DOHH2 (cell line): ENCODE measurements at regions not wholly inside any gene's neighbourhood (a gene's known extent, or its start where the extent isn't known, plus 50 kb on each side); places are given as distances from the start of the nearest gene placed in this dataset.

Source experiments
- H3F3A ChIP-seq: fragments of 200-600 bp; sonication (generic), shearing (Covaris generic); 2 replicates; pipeline ENCODE4 v1.6.0; 2016; ENCODE audit warnings: antibody characterized with exemption, mild to moderate bottlenecking; ENCODE audit not compliant: control insufficient read depth, insufficient read depth
- H3K27ac ChIP-seq: fragments of 200-600 bp; sonication (generic); 2 replicates; pipeline ENCODE4 v1.5.1; 2014; ENCODE audit warnings: low read depth, mild to moderate bottlenecking, low read length, moderate library complexity
- H3K27me3 ChIP-seq: fragments of 200-600 bp; sonication (generic); 2 replicates; pipeline ENCODE4 v1.6.1; 2014; ENCODE audit warnings: mild to moderate bottlenecking, low read length, mixed read lengths; ENCODE audit not compliant: control insufficient read depth
- H3K36me3 ChIP-seq: fragments of 200-600 bp; sonication (generic); 2 replicates; pipeline ENCODE4 v1.6.1; 2014; ENCODE audit warnings: mild to moderate bottlenecking, low read length, moderate library complexity, mixed read lengths; ENCODE audit not compliant: control insufficient read depth
- H3K4me1 ChIP-seq: fragments of 200-600 bp; sonication (generic); 2 replicates; pipeline ENCODE4 v1.6.1; 2014; ENCODE audit warnings: mild to moderate bottlenecking, low read length, mixed read lengths; ENCODE audit not compliant: control insufficient read depth
- H3K4me2 ChIP-seq: fragments of 200-600 bp; sonication (generic); 2 replicates; pipeline ENCODE4 v1.6.0; 2014; ENCODE audit warnings: mild to moderate bottlenecking, low read length, moderate library complexity
- H3K4me3 ChIP-seq: fragments of 200-600 bp; sonication (generic); 2 replicates; pipeline ENCODE4 v1.5.1; 2014; ENCODE audit warnings: mild to moderate bottlenecking, low read length, mixed read lengths
- H3K79me2 ChIP-seq: fragments of 200-600 bp; sonication (generic); 2 replicates; pipeline ENCODE4 v1.6.1; 2014; ENCODE audit warnings: mild to moderate bottlenecking, low read length, mixed read lengths; ENCODE audit not compliant: control insufficient read depth
- H3K9me2 ChIP-seq: fragments of 200-600 bp; sonication (generic); replicated peaks from 2 replicates; pipeline ENCODE4 v1.6.1; 2014; ENCODE audit warnings: mild to moderate bottlenecking, low read length, mixed read lengths; ENCODE audit not compliant: control insufficient read depth
- H3K9me3 ChIP-seq: fragments of 200-600 bp; sonication (generic); 2 replicates; pipeline ENCODE4 v1.6.1; 2014; ENCODE audit warnings: antibody characterized with exemption, low read length, mixed read lengths; ENCODE audit not compliant: control insufficient read depth, insufficient read depth
- H4K20me1 ChIP-seq: fragments of 200-600 bp; sonication (generic); 2 replicates; pipeline ENCODE4 v1.6.0; 2014; ENCODE audit warnings: low read depth, mild to moderate bottlenecking, antibody characterized with exemption, low read length, moderate library complexity; ENCODE audit not compliant: control insufficient read depth, insufficient read depth
- EZH2phosphoT487 ChIP-seq: fragments of 200-600 bp; sonication (generic); IDR thresholded peaks from 2 replicates; pipeline ENCODE4 v1.6.1; 2017; ENCODE audit warnings: borderline replicate concordance, mild to moderate bottlenecking, antibody characterized with exemption, low read length, moderate library complexity, mixed read lengths
- TF ChIP-seq, protein P1 (sequence below): fragments of 200-600 bp; sonication (generic); IDR thresholded peaks from one replicate; pipeline ENCODE4 v1.5.1; 2014; ENCODE audit warnings: antibody characterized with exemption, mild to moderate bottlenecking, low read depth, low read length; ENCODE audit not compliant: poor library complexity, severe bottlenecking

DNA sequence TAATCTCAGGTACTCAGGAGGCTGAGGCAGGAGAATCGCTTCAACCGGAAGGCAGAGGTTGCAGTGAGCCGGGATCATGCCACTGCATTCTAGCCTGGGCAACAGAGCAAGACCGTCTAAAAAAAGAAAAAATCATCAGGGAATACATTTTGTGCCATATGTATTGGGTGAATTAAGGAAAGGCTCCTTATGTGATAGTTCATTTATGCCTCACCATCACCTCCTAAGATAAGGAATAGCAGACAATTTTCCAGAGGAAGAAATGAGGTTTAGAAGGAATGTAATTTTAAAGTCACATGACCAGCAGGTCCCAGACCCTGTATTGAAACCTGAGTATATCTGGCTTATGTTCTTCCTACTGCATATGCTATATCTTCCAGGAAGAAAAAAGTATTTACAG is 93.9 kb upstream of the FOXC1 start:
- H3K9me3 ChIP-seq: no peaks in the 10 kb centered on the region
- no peaks in the 10 kb centered on the region for H3K4me1 ChIP-seq
- H3F3A ChIP-seq: no peaks in the 10 kb centered on the region
- no peaks in the 10 kb centered on the region for H3K9me2 ChIP-seq
- H3K4me2 ChIP-seq: no peak overlapping the region
- H3K79me2 ChIP-seq: no peaks in the 10 kb centered on the region
- H3K27ac ChIP-seq: no peak overlapping the region
- no peak overlapping the region for H3K4me3 ChIP-seq
- H3K27me3 ChIP-seq: no peaks in the 10 kb centered on the region
- no peak for TF ChIP-seq EZH2phosphoT487
- TF ChIP-seq, protein P1, sequence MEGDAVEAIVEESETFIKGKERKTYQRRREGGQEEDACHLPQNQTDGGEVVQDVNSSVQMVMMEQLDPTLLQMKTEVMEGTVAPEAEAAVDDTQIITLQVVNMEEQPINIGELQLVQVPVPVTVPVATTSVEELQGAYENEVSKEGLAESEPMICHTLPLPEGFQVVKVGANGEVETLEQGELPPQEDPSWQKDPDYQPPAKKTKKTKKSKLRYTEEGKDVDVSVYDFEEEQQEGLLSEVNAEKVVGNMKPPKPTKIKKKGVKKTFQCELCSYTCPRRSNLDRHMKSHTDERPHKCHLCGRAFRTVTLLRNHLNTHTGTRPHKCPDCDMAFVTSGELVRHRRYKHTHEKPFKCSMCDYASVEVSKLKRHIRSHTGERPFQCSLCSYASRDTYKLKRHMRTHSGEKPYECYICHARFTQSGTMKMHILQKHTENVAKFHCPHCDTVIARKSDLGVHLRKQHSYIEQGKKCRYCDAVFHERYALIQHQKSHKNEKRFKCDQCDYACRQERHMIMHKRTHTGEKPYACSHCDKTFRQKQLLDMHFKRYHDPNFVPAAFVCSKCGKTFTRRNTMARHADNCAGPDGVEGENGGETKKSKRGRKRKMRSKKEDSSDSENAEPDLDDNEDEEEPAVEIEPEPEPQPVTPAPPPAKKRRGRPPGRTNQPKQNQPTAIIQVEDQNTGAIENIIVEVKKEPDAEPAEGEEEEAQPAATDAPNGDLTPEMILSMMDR: no peak
- H3K36me3 ChIP-seq: no peaks in the 10 kb centered on the region
- no peaks in the 10 kb centered on the region for H4K20me1 ChIP-seq

DNA sequence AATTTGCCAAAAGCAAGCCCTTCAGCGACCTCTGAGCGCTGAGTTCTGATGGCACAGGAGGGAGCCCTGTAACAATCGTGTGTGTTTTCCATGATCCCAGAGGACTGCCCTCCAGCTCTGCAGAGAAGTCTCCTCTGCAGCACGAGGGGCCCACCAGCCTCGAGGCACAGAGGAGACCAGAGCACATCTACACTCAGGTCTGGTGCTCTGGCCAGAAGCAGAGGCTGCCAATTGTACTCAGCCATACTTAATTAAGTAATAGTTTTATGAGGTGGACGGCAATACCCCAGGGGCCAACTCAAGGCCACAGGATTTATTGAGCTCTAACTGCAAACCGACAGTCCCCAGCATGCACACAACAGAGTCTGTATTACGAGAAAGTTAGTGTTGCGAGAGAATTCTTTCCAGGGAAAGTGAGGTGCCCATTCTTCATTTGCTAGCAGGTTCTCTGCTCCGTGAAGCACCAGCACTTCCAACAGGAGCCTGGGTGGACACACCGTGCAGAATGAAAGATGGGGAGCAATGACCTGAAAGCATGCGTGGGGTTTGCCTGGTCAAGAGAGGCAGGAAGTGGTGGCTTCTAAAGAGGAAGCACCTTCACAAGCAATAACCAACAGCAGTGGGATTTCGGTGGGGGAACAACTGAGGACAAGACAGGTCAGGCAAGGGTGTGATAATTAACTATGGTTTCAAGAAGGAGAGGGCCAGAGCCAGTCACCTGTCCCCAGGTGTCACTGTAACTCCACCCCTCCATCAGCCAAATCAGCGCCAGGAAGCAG is 92.8 kb upstream of the FOXC1 start:
- Histone ChIP-seq H3K27ac (no peak overlapping the region), H3K9me3 (no peaks in the 10 kb centered on the region), H3K4me2 (no peak overlapping the region), H3K27me3 (no peaks in the 10 kb centered on the region), H3K36me3 (no peaks in the 10 kb centered on the region), H3K4me3 (no peak overlapping the region), H4K20me1 (no peaks in the 10 kb centered on the region), H3K79me2 (no peaks in the 10 kb centered on the region), H3K4me1 (no peaks in the 10 kb centered on the region), H3F3A (no peaks in the 10 kb centered on the region), H3K9me2 (no peaks in the 10 kb centered on the region)
- TF ChIP-seq, protein P1: no peak
- TF ChIP-seq EZH2phosphoT487: no peak

DNA sequence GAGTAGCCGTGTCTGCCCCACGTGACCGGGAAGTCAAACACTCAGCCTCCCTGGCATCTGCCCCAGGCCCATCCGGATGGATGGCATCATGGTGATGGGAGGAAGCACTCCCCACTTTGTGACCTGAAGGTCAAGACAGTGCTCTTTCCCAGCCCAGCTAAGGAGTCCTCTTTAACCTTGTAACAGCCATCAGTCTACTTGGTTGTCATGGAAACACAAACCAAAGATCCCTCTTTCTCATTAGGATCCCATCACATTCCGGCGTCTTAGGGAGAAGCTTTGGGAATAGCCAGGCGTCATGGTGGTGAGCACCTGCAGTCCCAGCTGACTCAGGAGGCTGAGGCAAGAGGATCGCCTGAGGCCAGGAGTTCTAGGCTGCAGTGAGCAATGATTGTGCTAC is 90.9 kb upstream of the FOXC1 start:
- Histone ChIP-seq H3K9me3 (no peaks in the 10 kb centered on the region), H3K27me3 (no peaks in the 10 kb centered on the region), H3K79me2 (no peaks in the 10 kb centered on the region), H4K20me1 (no peaks in the 10 kb centered on the region), H3K27ac (no peak overlapping the region), H3K36me3 (no peaks in the 10 kb centered on the region), H3K9me2 (no peaks in the 10 kb centered on the region), H3K4me3 (no peak overlapping the region), H3K4me1 (no peaks in the 10 kb centered on the region), H3F3A (no peaks in the 10 kb centered on the region), H3K4me2 (no peak overlapping the region)
- TF ChIP-seq EZH2phosphoT487: no peak
- TF ChIP-seq, protein P1: no peak

DNA sequence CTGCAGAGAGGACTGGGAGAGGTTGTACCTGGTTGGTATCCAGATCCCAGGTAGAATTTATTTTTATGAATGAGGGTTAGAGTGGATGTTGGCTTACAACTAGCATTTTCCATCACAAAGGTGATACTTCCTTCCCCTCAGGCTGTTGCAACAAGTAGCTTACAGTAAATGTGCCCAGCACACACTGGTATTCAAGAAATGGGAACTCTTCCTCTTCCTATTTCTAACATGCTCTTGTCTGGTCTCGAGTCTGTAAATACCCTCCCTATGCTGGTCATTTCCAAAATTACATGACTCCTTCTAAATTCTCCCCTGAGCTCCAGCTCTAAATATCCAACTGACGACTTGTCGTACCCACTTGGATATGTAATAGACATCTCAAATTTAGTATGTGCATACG is 90.1 kb upstream of the FOXC1 start:
- H4K20me1 ChIP-seq: no peaks in the 10 kb centered on the region
- no peaks in the 10 kb centered on the region for H3K27me3 ChIP-seq
- no peaks in the 10 kb centered on the region for H3K79me2 ChIP-seq
- H3K9me3 ChIP-seq: no peaks in the 10 kb centered on the region
- TF ChIP-seq, protein P1: no peak
- TF ChIP-seq EZH2phosphoT487: no peak
- no peaks in the 10 kb centered on the region for H3F3A ChIP-seq
- H3K36me3 ChIP-seq: no peaks in the 10 kb centered on the region
- no peak overlapping the region for H3K27ac ChIP-seq
- H3K4me2 ChIP-seq: no peak overlapping the region
- peaks cover 4% of the 10 kb centered on the region; the same call in 1 of the 2 replicates for H3K4me1 ChIP-seq
- no peaks in the 10 kb centered on the region for H3K9me2 ChIP-seq
- H3K4me3 ChIP-seq: no peak overlapping the region
